ENCODE measurements at regions not wholly inside any gene's neighbourhood (a gene's known extent, or its start where the extent isn't known, plus 50 kb on each side); places are given as distances from the start of the nearest gene placed in this dataset.

DNA sequence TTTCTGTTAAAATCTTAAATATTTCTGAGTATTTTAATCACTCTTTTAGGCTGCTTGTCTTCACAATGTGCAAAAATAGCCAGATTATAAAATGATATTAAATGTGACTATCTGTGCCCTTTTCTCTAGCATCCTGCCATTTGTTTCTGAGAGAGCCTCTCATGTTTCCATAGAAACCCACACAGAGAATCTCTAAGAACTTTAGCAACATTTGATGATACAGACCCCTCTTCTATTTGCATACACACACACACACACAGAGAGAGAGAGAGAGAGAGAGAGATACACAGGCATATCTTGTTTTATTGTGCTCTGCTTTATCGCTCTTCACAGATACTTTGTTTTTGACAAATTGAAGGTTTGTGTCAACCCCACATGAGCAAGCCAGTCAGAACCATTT, 134.5 kb upstream of the DDX18 start:
- no peak for DNase-seq

- no peak for DNase-seq
Observed at GRCh38 chr2:117684919-117685318, 129.6 kb upstream of the DDX18 start.

GRCh38 chr2:117686699-117687098, 127.8 kb upstream of the DDX18 start:
- no peak for DNase-seq

DNA sequence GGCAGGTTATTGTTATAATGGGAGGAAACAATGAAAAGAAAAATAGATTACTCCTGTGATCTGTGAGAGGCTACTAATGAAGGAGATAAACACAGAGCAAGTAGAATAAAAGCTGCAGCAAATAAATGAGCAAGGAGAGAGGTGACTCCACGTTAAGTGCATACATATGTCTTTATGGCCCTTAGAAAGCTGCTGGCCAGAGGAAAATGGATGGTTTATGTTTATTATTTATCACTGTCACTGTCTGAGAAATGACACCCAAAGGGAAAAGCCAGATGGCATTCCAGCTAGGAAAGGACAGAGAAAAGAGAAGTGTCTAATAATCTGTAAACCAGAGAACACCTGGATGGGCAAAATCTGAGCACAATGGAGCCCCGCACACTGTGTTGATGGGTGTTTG, 122.9 kb upstream of the DDX18 start:
- DNase-seq: no peak

DNA sequence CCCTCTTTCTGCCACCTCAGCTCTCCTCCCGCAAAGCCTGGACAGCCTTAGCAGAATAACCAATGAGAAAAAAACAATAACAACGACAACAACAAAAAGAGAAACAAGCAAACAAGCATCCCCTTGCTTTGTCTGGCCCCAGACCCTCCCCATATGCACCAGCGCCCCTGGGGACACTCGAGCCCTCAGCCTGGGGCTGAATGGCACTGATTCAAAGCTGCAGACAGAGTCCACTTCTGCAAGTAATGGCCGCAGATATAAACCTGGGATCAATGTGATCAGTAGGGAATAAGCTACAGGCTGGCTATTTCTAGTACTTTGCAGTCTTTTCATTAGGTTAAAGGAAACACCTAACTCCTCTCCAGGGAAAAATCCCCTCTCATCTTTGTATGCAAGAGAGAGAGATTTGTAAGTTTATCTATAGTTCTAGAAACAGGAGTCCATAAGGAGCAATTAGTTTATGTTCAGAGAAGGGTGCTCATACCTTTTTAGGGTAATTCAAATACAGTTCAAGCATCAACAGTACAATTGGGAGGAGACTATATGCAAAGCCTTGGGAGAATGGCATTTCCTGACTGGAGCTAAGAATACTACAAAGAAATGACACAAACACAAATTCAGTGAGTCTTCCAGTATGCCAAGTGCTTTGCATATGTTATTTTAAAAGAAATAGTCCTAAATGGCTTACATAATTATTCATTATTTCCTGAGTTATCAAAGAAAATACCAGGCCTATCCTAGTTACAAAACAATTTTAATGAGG, 122.3 kb upstream of the DDX18 start:
- no peak for DNase-seq

- DNase-seq: no peak
Observed at GRCh38 chr2:117693154-117693553, 121.3 kb upstream of the DDX18 start.

DNA sequence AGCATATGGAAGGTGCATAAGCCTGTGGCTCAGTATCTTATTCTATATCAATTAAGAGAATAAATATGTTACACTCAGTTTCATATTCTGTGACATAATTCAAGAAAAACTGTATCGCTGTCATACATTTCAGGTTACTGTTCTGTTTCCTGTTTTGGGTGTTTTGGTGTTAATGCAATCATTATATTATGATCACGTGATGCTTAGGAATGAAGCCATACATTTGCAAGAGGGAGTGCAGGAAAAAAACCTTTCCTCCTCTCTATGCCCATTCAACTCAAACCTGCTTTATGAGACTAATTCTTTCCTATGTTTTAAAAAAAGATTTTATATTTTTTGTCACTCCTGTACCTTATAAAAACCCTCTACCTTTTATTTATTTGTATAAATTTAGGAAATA, 120.8 kb upstream of the DDX18 start:
- DNase-seq: no peak

DNA sequence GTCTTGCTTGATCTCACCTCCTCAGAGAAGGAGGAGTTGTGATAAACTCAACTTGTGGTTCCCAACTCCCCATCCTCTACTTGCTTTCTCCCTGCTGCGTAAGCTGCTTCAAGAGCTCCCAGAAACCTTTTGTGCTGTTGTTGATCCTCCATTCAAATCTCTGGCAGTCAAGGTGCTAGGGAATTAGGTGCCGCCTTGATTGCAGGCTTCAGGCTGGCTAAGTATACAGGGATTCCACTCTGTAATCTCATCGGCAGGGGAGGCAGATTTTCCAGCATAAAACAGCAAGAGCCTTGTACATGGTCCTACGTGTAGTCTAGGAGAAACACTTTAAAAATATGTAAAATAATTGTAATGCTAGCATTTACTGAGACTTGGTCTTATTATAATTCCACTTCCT, 116.2 kb upstream of the DDX18 start:
- DNase-seq: no peak

GRCh38 chr2:117698819-117699218, 115.7 kb upstream of the DDX18 start:
- DNase-seq: no peak

DNA sequence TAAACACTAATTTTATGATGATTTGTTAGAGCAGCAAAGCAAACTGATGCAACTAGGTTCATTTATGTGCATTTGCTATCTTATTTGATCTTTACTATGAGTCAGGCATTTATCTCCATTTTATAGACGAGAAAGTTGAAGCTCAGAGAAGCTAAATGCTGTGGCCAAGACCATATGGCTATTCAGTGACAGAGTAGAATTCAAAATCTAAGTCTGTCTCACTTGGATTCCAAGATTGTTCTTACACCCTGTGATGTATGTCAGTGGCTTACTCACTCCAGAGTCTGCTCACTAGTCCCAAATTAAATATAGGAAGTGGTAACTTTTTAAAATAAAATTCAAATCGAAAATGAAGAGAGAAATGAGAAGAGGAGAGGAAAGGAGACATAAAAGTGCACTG, 114.0 kb upstream of the DDX18 start:
- no peak for DNase-seq

DNA sequence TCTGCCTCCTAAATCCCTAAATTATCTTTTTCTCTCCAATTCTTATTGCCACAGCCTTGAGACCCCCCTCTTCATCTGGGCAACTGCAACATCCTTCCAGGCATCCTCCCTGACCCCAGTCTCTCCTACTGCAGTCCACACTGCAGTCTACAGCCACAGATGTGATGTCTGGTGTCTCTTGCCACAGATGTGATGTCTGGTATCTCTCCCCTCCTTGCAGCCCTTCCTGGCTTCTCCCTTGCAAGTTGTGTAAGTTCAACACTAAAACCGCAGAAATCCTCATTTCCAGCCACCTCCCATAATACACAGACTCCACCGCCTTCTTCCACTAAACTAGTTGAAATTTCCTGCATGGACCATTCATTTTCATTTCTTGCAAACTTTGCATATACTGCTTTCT, 113.1 kb upstream of the DDX18 start:
- DNase-seq: no peak

DNA sequence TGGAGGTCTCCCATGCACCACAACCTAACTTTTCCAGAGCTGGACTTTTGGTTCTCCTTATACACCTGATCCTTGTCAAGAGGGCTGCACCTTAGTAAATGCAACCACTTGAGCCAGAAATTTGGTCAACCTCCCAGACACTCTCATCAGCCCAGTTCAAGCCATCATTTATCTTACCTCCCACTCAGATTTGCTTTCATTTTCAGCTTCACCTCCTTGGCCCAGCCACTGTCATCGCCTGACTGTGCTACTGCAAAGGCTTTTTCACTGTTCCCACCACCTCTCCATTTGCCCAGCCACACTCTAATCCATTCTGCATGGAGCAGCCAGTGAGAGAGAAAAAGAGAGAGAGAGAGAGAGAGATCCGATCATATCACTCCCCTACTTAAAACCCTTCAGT, 112.4 kb upstream of the DDX18 start:
- no peak for DNase-seq

DNA sequence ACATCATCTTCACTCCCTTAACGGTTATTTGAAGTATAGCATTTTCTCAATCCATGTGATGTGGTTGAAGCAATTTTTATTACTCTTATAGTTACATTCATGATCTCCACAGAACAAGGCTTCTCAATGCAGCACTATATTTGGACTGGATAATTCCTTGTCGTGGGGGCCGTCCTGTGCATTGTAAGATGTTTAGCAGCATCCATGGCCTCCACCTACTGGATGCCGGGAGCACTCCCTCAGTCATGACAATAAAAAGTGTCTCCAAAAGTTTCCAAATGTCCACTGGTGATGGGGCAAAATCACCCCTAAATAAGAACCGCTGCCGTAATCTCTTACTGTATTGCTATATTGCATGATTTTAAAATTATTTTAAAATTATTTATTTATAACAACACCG, 110.6 kb upstream of the DDX18 start:
- no peak for DNase-seq

- DNase-seq: no peak
Observed at GRCh38 chr2:117704818-117705217, 109.7 kb upstream of the DDX18 start.

GRCh38 chr2:117707874-117708273, 106.6 kb upstream of the DDX18 start:
- DNase-seq: no peak

- DNase-seq: no peak
Observed at GRCh38 chr2:117712684-117713083, 101.8 kb upstream of the DDX18 start.

DNA sequence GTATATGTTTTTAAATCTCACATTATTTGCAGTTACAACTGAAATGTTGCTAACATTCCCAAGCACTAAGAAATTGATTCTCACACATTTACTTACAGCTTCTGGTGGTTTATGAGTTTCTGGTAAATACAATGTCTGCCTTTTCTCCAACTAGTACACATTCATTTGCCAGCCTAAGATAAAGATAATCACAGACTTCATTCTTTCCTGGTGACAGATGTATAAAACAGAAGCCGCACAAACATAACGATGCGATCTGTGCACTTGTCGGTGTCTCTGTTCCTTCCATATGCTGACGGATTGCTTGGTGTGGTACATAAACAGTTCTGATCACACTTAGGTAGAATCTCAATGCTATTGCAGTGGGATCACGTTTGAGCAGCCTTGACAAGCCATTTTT, 100.4 kb upstream of the DDX18 start:
- DNase-seq: no peak

DNA sequence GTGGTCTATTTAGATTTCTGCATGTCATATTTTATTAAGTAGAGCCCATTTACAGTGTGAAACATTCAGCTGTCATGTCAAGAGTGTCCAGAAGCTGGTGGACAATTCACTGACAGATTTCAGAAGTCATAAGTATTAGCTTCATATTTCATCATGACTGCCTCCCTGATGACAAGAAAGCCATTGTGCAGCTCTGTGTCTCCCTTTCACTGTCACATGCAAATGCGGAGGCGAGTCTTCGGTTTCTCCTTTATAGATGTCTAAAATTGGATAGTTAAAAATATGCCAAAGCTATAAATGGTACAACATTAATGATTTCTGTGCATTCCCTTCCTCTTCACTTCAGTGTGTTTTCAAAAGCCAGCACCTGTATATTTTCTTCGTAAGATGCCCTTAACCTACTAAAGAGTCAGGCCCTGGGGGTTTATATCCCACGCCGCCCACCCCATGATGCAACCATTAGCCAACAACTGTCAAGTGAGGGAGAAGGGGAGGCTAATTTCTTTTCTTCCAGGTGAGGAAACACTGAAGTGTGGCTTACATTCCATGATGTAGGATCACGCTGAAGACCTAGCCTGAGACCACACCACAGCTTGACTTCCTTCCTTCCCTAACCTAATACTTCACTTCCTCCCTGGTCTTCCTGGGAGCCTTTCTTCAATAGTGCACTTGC, 99.6 kb upstream of the DDX18 start:
- no peak for DNase-seq

- no peak for DNase-seq
Observed at GRCh38 chr2:117716505-117716904, 98.0 kb upstream of the DDX18 start.

- no peak for DNase-seq
Observed at GRCh38 chr2:117717072-117717471, 97.4 kb upstream of the DDX18 start.

- DNase-seq: no peak
Observed at GRCh38 chr2:117718048-117718447, 96.4 kb upstream of the DDX18 start.

DNA sequence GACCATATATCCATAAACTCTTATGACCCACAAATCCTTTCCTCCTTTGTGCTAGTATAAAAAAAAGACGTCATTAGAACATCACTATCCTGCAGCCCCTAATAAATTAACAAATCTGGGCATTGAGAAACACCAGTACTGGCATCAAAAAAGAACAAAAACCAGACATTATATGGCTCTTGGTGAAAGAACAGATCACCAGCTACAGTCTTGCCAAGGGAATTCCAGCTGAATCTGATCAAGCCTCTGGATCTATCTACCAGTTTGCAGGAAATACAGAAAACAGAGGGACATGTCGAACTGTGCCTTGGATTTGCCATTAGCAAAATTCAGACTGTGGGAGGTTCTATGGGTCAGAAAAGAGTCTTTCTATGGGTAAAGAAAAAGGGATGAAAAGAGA, 93.7 kb upstream of the DDX18 start:
- no peak for DNase-seq

DNA sequence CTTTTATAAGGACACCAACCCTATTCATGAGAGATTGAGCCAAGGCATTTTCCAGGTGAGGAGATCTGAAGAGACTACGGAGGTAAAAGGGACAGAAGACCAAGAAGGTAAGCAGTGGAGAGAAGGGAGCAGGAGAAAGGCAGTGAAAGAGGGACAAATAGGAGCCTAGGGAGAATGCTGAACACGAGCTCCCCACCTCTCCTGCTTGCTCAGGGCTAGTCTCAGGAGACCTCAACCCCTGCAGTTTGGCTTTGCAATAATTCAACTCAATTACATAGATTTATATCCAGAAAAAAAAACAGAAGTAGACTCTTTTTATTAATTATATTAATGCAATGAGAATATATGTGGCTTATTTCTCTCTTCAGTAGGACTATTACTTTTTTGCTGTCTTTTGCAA, 91.0 kb upstream of the DDX18 start:
- DNase-seq: no peak

DNA sequence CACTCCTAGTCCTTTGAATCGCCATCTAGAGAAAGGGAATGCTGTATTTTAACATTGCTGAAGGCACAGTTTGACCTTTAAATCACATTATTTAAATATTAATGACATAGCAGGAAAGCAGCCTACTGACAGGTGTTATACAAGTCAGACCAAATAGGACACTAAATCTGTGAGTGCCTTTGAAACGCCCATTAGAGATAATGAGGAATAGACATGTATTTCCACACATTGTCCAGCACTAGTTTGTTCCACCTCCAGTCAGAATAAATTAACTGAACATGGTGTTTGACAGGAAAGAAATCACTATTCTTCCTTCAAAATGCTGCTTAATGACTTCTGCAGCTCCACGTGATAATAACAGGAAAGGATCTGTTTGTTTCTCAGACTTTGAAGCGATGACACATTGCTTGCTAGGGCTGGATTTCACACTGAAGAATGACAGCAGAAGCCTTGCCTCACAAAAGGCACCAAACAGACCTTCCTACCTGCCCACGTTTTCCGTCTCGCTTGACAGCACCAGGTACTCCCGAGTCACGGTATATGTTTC, 90.5 kb upstream of the DDX18 start:
- no peak for DNase-seq

DNA sequence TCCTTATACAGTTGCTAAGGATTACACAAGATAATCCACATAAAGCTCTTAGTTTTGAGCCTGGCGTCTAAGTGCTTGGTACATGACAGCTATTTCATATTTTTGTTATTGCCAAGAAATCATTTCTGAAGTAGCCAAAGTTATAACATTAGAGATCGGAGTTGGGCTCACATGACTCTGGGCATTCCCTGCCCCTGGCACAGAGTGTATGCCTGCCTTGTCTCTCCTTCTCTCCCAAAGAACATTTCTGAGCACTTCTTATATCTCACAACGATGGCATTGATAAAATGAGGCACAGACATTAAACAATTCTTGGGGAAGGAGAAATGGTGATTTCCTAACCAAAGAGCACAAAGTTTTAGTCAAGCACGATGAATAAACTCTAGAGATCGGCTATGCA, 87.7 kb upstream of the DDX18 start:
- DNase-seq: no peak

Measured in midbrain (tissue), 1 donor.